ENCODE measurements at regions not wholly inside any gene's neighbourhood (a gene's known extent, or its start where the extent isn't known, plus 50 kb on each side); places are given as distances from the start of the nearest gene placed in this dataset.

GRCh38 chr14:85301506-85301905 is 228.4 kb upstream of the FLRT2 start:
- Histone ChIP-seq H3K27ac (no peak overlapping the region), H3K4me1 (peaks cover 0 to 8% (median 0%) of the 10 kb centered on the region in 10 experiments; a peak in 5 of 20 replicates), H3K27me3 (no peaks in the 10 kb centered on the region), H3K4me2 (no peak overlapping the region), H3K4me3 (no peak overlapping the region), H3K9me3 (replicated peaks in 1 of 11) (peaks cover 0 to 9% (median 0%) of the 10 kb centered on the region in 11 experiments; a peak in 2 of 22 replicates), H3K9ac (no peak overlapping the region), H3K36me3 (no peaks in the 10 kb centered on the region), H4K20me1 (no peaks in the 10 kb centered on the region)
- no peak for TF ChIP-seq Cebpa-rat (IDR thresholded peaks at IDR 0.05)

- H3K9ac ChIP-seq, result no peak overlapping the region
- H3K36me3 ChIP-seq, result no peaks in the 10 kb centered on the region
- H3K9me3 ChIP-seq (replicated peaks in 1 of 11), result no peaks in the 10 kb centered on the region
- H3K4me2 ChIP-seq, result no peak overlapping the region
- H3K4me1 ChIP-seq, result peaks cover 0 to 14% (median 10%) of the 10 kb centered on the region in 10 experiments; a peak in 15 of 20 replicates
- no peaks in the 10 kb centered on the region for H4K20me1 ChIP-seq
- H3K27me3 ChIP-seq, result no peaks in the 10 kb centered on the region
- no peak overlapping the region for H3K27ac ChIP-seq
- no peak overlapping the region for H3K4me3 ChIP-seq
- TF ChIP-seq Cebpa-rat (IDR thresholded peaks at IDR 0.05), result no peak
Observed at GRCh38 chr14:85306024-85306423, 223.9 kb upstream of the FLRT2 start.

- no peaks in the 10 kb centered on the region for H3K36me3 ChIP-seq
- no peak for TF ChIP-seq Cebpa-rat (IDR thresholded peaks at IDR 0.05)
Observed at GRCh38 chr14:85308531-85309300, 221.2 kb upstream of the FLRT2 start.

GRCh38 chr14:85310491-85311272 is 219.3 kb upstream of the FLRT2 start:
- Histone ChIP-seq H3K4me2 (peak overlapping the region; percentile 0 to 56 (median 39); a peak in 15 of 22 replicates), H3K36me3 (no peaks in the 10 kb centered on the region), H3K9me3 (replicated peaks in 1 of 11) (no peaks in the 10 kb centered on the region), H3K4me1 (peaks cover 0 to 14% (median 11%) of the 10 kb centered on the region in 10 experiments; a peak in 15 of 20 replicates), H3K27ac (no peak overlapping the region), H3K27me3 (no peaks in the 10 kb centered on the region), H4K20me1 (no peaks in the 10 kb centered on the region), H3K4me3 (no peak overlapping the region), H3K9ac (no peak overlapping the region)
- TF ChIP-seq Cebpa-rat (IDR thresholded peaks at IDR 0.05), result no peak

More at GRCh38 chr14:85308531-85309300, 221.2 kb upstream of the FLRT2 start:
- Histone ChIP-seq H3K4me3 (no peak overlapping the region), H3K27ac (no peak overlapping the region), H3K27me3 (no peaks in the 10 kb centered on the region), H4K20me1 (no peaks in the 10 kb centered on the region), H3K4me1 (peaks cover 0 to 14% (median 11%) of the 10 kb centered on the region in 10 experiments; a peak in 15 of 20 replicates), H3K4me2 (peak overlapping the region in 3 of 11 experiments; percentile 19 to 28 (median 20); a peak in 2 of 22 replicates), H3K9me3 (replicated peaks in 1 of 11) (no peaks in the 10 kb centered on the region), H3K9ac (no peak overlapping the region)

DNA sequence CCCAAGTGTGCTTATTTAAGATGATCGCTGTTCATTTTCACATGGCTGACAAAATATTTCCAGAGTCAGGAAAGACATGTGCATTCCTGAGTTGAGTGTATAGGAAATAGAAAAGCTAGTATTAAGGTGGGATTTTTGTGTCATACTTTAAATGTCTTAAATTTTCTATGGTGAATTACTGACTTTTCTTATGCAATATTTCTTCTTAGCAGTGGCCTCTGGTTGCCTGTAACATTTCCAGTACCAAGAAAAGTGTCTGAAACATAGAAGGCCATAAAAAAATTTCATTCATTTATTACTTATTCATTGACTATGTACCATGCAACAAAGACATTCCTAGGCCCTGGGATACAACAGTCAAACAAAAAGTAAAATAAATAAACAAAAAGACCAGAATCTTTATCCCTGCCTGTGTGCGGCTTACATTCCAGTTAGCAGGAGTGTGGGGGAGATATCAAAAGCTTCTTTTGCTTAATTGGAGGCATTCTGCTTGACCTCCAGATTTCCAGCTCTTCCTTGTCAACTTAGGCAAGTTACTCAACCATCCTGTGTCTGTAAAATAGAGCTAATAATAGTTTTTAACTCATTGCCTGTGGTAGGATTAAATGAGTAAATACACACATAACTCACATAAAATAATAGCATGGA is 216.3 kb upstream of the FLRT2 start:
- Histone ChIP-seq H3K36me3 (no peaks in the 10 kb centered on the region), H3K27ac (no peak overlapping the region), H3K4me3 (no peak overlapping the region), H3K4me2 (no peak overlapping the region), H3K9me3 (replicated peaks in 1 of 11) (peaks cover 0 to 6% (median 0%) of the 10 kb centered on the region in 11 experiments; a peak in 2 of 22 replicates), H3K9ac (no peak overlapping the region), H4K20me1 (no peaks in the 10 kb centered on the region), H3K27me3 (no peaks in the 10 kb centered on the region), H3K4me1 (peaks cover 0 to 14% (median 11%) of the 10 kb centered on the region in 10 experiments; a peak in 15 of 20 replicates)
- TF ChIP-seq Cebpa-rat (IDR thresholded peaks at IDR 0.05), result no peak

DNA sequence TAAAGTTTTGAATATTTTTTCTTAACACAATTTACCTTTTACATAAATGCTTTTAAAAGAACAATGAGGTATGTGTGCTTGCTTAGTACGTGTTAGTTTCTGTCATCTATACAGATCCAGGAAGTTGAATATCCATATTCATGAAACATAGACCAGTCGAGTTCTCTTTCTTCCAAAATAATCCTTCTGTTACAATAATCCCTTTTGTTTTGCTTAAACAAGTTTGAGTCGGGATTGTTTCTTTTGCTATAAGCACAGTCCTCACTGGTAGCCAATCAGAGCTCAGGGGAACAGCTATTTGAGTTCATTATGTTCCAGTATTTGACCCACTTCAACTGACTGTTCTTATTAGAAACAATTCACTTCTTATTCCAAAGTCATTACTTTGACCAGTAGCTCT is 214.7 kb upstream of the FLRT2 start:
- no peak overlapping the region for H3K4me3 ChIP-seq
- H3K4me2 ChIP-seq, result no peak overlapping the region
- H3K9ac ChIP-seq, result no peak overlapping the region
- TF ChIP-seq Cebpa-rat (IDR thresholded peaks at IDR 0.05), result no peak
- no peaks in the 10 kb centered on the region for H3K36me3 ChIP-seq
- no peak overlapping the region for H3K27ac ChIP-seq
- H3K27me3 ChIP-seq, result no peaks in the 10 kb centered on the region
- no peaks in the 10 kb centered on the region for H4K20me1 ChIP-seq
- peaks cover 0 to 9% (median 0%) of the 10 kb centered on the region in 11 experiments; a peak in 2 of 22 replicates for H3K9me3 ChIP-seq (replicated peaks in 1 of 11)
- peaks cover 7 to 15% (median 8%) of the 10 kb centered on the region in 10 experiments; a peak in 16 of 20 replicates for H3K4me1 ChIP-seq

DNA sequence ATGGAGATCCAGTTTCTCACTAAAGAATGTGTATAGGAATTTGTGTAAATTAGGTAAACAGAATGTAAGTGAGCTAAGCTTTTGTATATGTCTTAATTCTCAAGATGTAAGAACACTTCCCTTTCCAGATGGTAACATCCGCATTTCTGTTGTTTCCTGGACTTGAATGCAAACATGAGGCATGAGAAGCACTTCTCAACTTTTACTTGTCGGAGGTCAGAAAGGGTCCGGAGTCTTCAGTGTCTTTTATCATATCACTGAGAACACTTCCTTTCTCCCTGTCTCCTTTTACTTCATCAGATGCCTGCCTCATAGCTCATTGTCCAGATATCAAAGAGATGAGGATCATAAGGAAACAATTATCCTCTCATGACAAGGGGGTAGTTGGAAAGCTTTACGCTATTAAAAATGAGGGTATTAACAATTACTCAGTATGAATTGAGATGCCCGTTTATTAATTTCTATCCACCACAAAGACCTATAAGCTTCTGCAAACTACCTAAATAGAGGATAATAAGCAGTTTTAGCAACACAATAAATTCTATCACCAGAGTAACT is 214.1 kb upstream of the FLRT2 start:
- Histone ChIP-seq H3K9me3 (replicated peaks in 1 of 11) (peaks cover 0 to 9% (median 0%) of the 10 kb centered on the region in 11 experiments; a peak in 2 of 22 replicates), H3K4me3 (no peak overlapping the region), H3K27me3 (no peaks in the 10 kb centered on the region), H3K9ac (no peak overlapping the region), H3K4me1 (peaks cover 3 to 10% (median 4%) of the 10 kb centered on the region in 10 experiments; a peak in 15 of 20 replicates), H4K20me1 (no peaks in the 10 kb centered on the region), H3K36me3 (no peaks in the 10 kb centered on the region), H3K4me2 (no peak overlapping the region), H3K27ac (no peak overlapping the region)
- TF ChIP-seq Cebpa-rat (IDR thresholded peaks at IDR 0.05), result no peak

DNA sequence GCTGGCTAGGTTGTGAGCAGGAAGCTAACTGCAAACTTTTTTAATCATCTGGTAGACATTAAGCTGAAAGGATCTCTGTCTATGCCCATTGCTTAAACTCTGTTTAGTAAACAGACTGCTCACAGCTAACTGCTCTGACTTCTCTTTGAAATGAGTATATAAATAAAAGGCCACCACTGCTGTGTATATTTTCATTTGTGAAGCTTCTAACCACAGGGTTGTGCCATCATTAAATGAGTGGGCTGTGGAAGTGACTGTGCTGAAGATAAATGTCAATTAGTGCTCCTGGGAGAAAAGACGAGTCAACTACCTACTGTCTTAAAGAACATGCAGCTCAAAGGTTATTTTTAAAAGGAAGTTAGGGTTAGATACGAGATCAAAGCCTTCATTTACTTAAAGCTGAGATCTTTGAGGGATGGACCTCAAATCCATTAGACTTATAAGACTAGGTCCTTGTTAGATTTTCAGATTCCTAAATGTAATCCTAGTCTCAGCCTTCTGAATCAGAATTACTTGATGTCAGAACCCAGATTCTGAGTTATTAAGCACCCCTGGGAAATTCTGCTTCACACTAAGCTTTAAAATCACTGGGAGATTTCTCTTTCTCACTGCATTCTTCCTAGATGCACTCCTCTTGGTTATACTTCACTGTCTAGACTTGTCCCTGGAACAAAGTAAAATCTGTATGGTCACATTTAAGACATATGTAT is 213.1 kb upstream of the FLRT2 start:
- Histone ChIP-seq H3K9ac (no peak overlapping the region), H3K4me3 (no peak overlapping the region), H3K27ac (no peak overlapping the region), H3K4me2 (no peak overlapping the region), H3K27me3 (no peaks in the 10 kb centered on the region), H3K4me1 (peaks cover 0 to 9% (median 0%) of the 10 kb centered on the region in 10 experiments; a peak in 3 of 20 replicates), H3K36me3 (no peaks in the 10 kb centered on the region), H4K20me1 (no peaks in the 10 kb centered on the region), H3K9me3 (replicated peaks in 1 of 11) (peaks cover 0 to 9% (median 0%) of the 10 kb centered on the region in 11 experiments; a peak in 2 of 22 replicates)
- no peak for TF ChIP-seq Cebpa-rat (IDR thresholded peaks at IDR 0.05)

All from BLaER1 treated with 17β-estradiol and CSF1 and Interleukin-3, amounts not matched to agents 10 nM and 100 nM (cell line).